H1 (cell line): ENCODE measurements at regions not wholly inside any gene's neighbourhood (a gene's known extent, or its start where the extent isn't known, plus 50 kb on each side); places are given as distances from the start of the nearest gene placed in this dataset.
"Not testable (repeated sequence)": the region's sequence is repeated elsewhere in the genome, so short reads cannot be mapped to it uniquely, and the experiment has no call there.

ENCODE experiments used
- CTCF ChIA-PET: fragments of 300-600 bp; sonication (Branson Sonifier 250); formaldehyde crosslinking; loops from one replicate; lab custom pipeline; 2021; ENCODE audit not compliant: partially characterized antibody; lab: Charles Lee
- POLR2A ChIA-PET: fragments of 300-600 bp; sonication (Branson Sonifier 250); formaldehyde crosslinking; loops from one replicate; lab custom pipeline; 2021; ENCODE audit warnings: inconsistent platforms; ENCODE audit not compliant: partially characterized antibody; lab: Charles Lee
- DNase-seq, 2 experiments: peaks; one replicate each; pipeline versions ENCODE4 v3.0.0 to v3.0.0-alpha.2; 2010 to 2022; ENCODE audit warnings: low spot score in 2 of 2, low read depth in 1 of 2, mixed read lengths in 1 of 2
- FAIRE-seq: peaks from 2 replicates; lab custom pipeline; 2011; peaks lifted over from hg19 to GRCh38; lab: Jason Lieb, UNC
- H2AFZ ChIP-seq: 2 replicates; pipeline ENCODE4 v1.8.1; 2012; ENCODE audit warnings: low read length, inconsistent platforms
- H2AK5ac ChIP-seq: 2 replicates; pipeline ENCODE4 v1.6.1; 2013; ENCODE audit warnings: low read depth, low read length
- H2BK120ac ChIP-seq: replicated peaks from 2 replicates; pipeline ENCODE3; 2013; ENCODE audit warnings: low read depth, low read length, inconsistent platforms
- H2BK12ac ChIP-seq: 2 replicates; pipeline ENCODE4 v1.6.1; 2013; ENCODE audit warnings: low read depth, low read length
- H2BK15ac ChIP-seq: 2 replicates; pipeline ENCODE4 v1.6.1; 2013; ENCODE audit warnings: low read length
- H2BK20ac ChIP-seq: 2 replicates; pipeline ENCODE4 v1.6.1; 2013; ENCODE audit warnings: low read length
- H2BK5ac ChIP-seq: 2 replicates; pipeline ENCODE4 v1.6.1; 2013; ENCODE audit warnings: low read depth, low read length
- H3K14ac ChIP-seq: 2 replicates; pipeline ENCODE4 v1.6.1; 2013; ENCODE audit warnings: inconsistent platforms; ENCODE audit not compliant: insufficient read length
- H3K18ac ChIP-seq: 2 replicates; pipeline ENCODE4 v1.6.1; 2013; ENCODE audit warnings: low read length; ENCODE audit errors: extremely low read depth
- H3K23ac ChIP-seq: 2 replicates; pipeline ENCODE4 v1.6.1; 2013; ENCODE audit warnings: inconsistent platforms; ENCODE audit not compliant: insufficient read length
- H3K23me2 ChIP-seq: 2 replicates; pipeline ENCODE4 v1.6.1; 2013; ENCODE audit warnings: low read depth, low read length
- H3K27ac ChIP-seq: 2 replicates; pipeline ENCODE4 v1.6.1; 2011; ENCODE audit warnings: low read depth, low read length, inconsistent platforms
- H3K27me3 ChIP-seq, 4 experiments: replicated peaks in 1 of 4; 1 replicate in 1 of 4; 2 replicates in 3 of 4; pipeline versions ENCODE4 v1.6.1 to v1.8.1; 2011 to 2013; ENCODE audit warnings: low read length in 3 of 4, mild to moderate bottlenecking in 3 of 4, inconsistent platforms in 2 of 4, mixed read lengths in 2 of 4, moderate library complexity in 1 of 4; ENCODE audit not compliant: control insufficient read depth in 3 of 4, insufficient read depth in 3 of 4; ENCODE audit errors: extremely low read depth in 1 of 4
- H3K36me3 ChIP-seq, 4 experiments: 2 replicates each; pipeline versions ENCODE4 v1.6.1 to v1.8.1; 2011 to 2013; ENCODE audit warnings: mild to moderate bottlenecking in 4 of 4, low read length in 3 of 4, moderate library complexity in 2 of 4, control low read depth in 1 of 4, inconsistent platforms in 1 of 4; ENCODE audit not compliant: insufficient read depth in 4 of 4, control insufficient read depth in 2 of 4
- H3K4ac ChIP-seq: replicated peaks from 2 replicates; pipeline ENCODE3; 2013; ENCODE audit warnings: low read length, low read depth, mixed read lengths, inconsistent platforms; ENCODE audit not compliant: insufficient read length
- H3K4me1 ChIP-seq, 4 experiments: replicated peaks in 1 of 4; 1 replicate in 1 of 4; 2 replicates in 3 of 4; pipeline versions ENCODE4 v1.6.1 to v1.8.1; 2011 to 2013; ENCODE audit warnings: low read length in 3 of 4, inconsistent platforms in 2 of 4, mixed read lengths in 1 of 4; ENCODE audit not compliant: insufficient read depth in 4 of 4, control insufficient read depth in 3 of 4
- H3K4me2 ChIP-seq, 2 experiments: 2 replicates each; pipeline versions ENCODE4 v1.6.1 to v1.8.1; 2011 to 2013; ENCODE audit warnings: low read depth in 2 of 2, low read length in 2 of 2, control low read depth in 1 of 2, inconsistent platforms in 1 of 2, mild to moderate bottlenecking in 1 of 2; ENCODE audit not compliant: insufficient read depth in 1 of 2
- H3K4me3 ChIP-seq, 4 experiments: fragments of 200-600, 300-600 bp in 1 of 4; sonication (generic), shearing (Covaris generic), sonication (Bioruptor Twin) in 1 of 4; 2 replicates each; pipeline versions ENCODE4 v1.5.1 to v1.8.1; 2011 to 2016; ENCODE audit warnings: low read length in 4 of 4, low read depth in 3 of 4, control low read depth in 2 of 4, inconsistent platforms in 2 of 4, mild to moderate bottlenecking in 2 of 4, mixed read lengths in 1 of 4, moderate library complexity in 1 of 4; ENCODE audit not compliant: insufficient read depth in 2 of 4; ENCODE audit errors: extremely low read depth in 1 of 4
- H3K56ac ChIP-seq: replicated peaks from 2 replicates; pipeline ENCODE3; 2013; ENCODE audit warnings: low read depth, mild to moderate bottlenecking, mixed read lengths, low read length, inconsistent platforms; ENCODE audit not compliant: insufficient read length
- H3K79me1 ChIP-seq: 2 replicates; pipeline ENCODE4 v1.6.1; 2013; ENCODE audit warnings: low read depth, low read length, control low read depth
- H3K79me2 ChIP-seq, 2 experiments: 2 replicates each; pipeline versions ENCODE4 v1.6.1 to v1.8.1; 2012 to 2013; ENCODE audit warnings: low read length in 2 of 2, mild to moderate bottlenecking in 2 of 2, inconsistent platforms in 1 of 2; ENCODE audit not compliant: insufficient read depth in 2 of 2, control insufficient read depth in 1 of 2
- H3K9ac ChIP-seq, 4 experiments: replicated peaks in 1 of 4; 1 replicate in 1 of 4; 2 replicates in 3 of 4; pipeline versions ENCODE4 v1.6.1 to v1.8.1; 2011 to 2013; ENCODE audit warnings: low read depth in 3 of 4, low read length in 3 of 4, control low read depth in 2 of 4, mild to moderate bottlenecking in 2 of 4, moderate library complexity in 2 of 4, inconsistent platforms in 1 of 4; ENCODE audit errors: extremely low read depth in 1 of 4
- H3K9me3 ChIP-seq, 2 experiments: 2 replicates each; pipeline versions ENCODE4 v1.6.1 to v1.8.1; 2012 to 2013; ENCODE audit warnings: mild to moderate bottlenecking in 2 of 2, moderate library complexity in 2 of 2, control low read depth in 1 of 2, inconsistent platforms in 1 of 2, low read depth in 1 of 2, low read length in 1 of 2, mixed read lengths in 1 of 2; ENCODE audit not compliant: insufficient read depth in 2 of 2
- H4K20me1 ChIP-seq, 2 experiments: replicated peaks in 1 of 2; 2 replicates each; pipeline versions ENCODE3 to v1.8.1; 2011 to 2013; ENCODE audit warnings: inconsistent platforms in 2 of 2, low read length in 2 of 2, mild to moderate bottlenecking in 1 of 2; ENCODE audit not compliant: insufficient read depth in 2 of 2, control insufficient read depth in 1 of 2
- H4K5ac ChIP-seq: 2 replicates; pipeline ENCODE4 v1.6.1; 2013; ENCODE audit warnings: low read length, low read depth, mixed read lengths, inconsistent platforms; ENCODE audit not compliant: insufficient read length
- H4K8ac ChIP-seq: 2 replicates; pipeline ENCODE4 v1.8.0; 2013; ENCODE audit warnings: mild to moderate bottlenecking, moderate library complexity, low read length, inconsistent platforms; ENCODE audit not compliant: insufficient read depth; ENCODE audit errors: extremely low read depth
- H4K91ac ChIP-seq: replicated peaks from 2 replicates; pipeline ENCODE3; 2013; ENCODE audit warnings: low read length, mixed read lengths, inconsistent platforms; ENCODE audit not compliant: insufficient read length
- CBX8 ChIP-seq: fragments of 300-800, 300-1000 bp; sonication (generic); IDR thresholded peaks from 2 replicates; pipeline ENCODE4 v1.7.1; 2016; ENCODE audit warnings: low read depth, low read length, borderline replicate concordance
- JUND ChIP-seq: IDR thresholded peaks from 2 replicates; pipeline ENCODE4 v1.6.1; 2011; ENCODE audit warnings: mild to moderate bottlenecking, improper control_type of control experiment, low read length
- KDM1A ChIP-seq: fragments of 200-600, 300-600 bp; sonication (generic); IDR thresholded peaks from 2 replicates; pipeline ENCODE4 v1.7.1; 2016; ENCODE audit warnings: mild to moderate bottlenecking, low read length, borderline replicate concordance
- WGBS, 2 experiments: shearing (Covaris generic) in 1 of 2; methylation state at CpG; one replicate each; pipeline versions ENCODE4 v1.1.6 to v1.1.7; 2013 to 2015; ENCODE audit warnings: low lambda C conversion rate in 2 of 2, mixed read lengths in 2 of 2, inconsistent platforms in 1 of 2, low coverage in 1 of 2, missing lambda C conversion rate in 1 of 2; ENCODE audit not compliant: insufficient replicate concordance in 2 of 2, insufficient coverage in 1 of 2, insufficient read length in 1 of 2; ENCODE audit errors: extremely low coverage in 1 of 2, missing lambda C conversion rate in 1 of 2; 5-methylcytosine and 5-hydroxymethylcytosine counted together

DNA sequence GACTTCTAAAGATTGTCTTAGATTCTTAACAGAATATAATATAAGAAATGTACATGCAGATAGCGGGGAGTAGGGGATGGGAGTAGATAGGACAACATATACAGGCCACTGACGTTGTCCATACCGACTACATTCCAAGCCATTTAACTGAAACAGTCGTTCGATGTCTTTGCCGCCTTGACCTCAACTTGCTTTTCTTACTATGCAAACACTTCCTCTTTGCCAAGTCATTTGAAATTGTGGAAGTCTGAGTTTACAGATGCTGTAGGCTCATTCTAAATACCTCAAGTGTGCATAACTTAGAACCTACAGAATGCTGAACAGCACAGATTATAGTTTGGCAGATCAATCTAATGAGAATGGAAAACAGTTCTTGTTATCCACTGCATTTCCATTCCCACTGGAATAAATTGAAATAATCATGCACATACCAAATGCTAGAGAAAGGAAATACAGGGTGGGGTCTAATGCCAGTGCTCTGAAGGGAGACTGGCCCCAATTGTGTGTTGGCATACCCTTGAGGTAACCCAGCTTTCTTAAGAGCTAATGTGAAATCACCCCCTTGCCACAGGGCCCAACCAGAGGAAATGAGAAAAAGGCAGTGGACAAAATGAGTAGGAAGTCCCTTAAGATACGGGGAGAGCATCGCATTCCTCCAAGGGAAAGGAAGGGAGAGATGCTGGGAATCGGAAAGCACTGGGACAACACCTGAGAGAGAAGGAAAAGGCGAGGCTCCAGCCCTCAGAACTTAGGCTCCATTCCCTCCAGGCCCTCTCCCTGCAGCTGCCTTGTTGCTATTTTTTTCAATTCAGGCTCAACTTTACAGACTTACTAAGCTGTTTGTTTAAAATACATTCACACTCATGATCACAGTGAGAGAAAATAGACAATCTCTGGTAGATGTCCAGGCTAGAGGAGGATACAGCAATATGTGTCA is 380.9 kb upstream of the TMTC1 start (continued):
- TF ChIP-seq CBX8 = no peak
- TF ChIP-seq KDM1A = no peak
- no peak for TF ChIP-seq JUND
- TF ChIP-seq, all 59 proteins: peak for 0

DNA sequence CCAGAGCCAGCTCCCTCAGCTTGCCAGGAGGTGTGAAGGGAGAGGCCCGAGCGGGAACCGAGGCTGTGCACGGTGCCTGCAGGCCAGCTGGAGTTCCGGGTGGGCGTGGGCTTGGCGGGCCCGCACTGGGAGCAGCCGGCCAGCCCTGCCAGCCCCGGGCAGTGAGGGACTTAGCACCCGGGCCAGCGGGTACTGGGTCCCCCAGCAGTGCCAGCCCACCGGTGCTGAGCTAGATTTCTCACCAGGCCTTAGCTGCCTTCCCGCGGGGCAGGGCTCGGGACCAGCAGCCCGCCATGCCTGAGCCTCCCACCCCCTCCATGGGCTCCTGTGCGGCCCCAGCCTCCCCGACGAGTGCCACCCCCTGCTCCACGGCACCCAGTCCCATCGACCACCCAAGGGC is 373.1 kb upstream of the TMTC1 start:
- H3K9ac ChIP-seq, H3K4me2 ChIP-seq, H2BK120ac ChIP-seq, H2BK15ac ChIP-seq, POLR2A ChIA-PET, H3K18ac ChIP-seq, H2BK12ac ChIP-seq, H3K36me3 ChIP-seq, H3K23ac ChIP-seq, H4K5ac ChIP-seq, H3K4me1 ChIP-seq, H3K9me3 ChIP-seq, H4K20me1 ChIP-seq, H3K4ac ChIP-seq, H3K4me3 ChIP-seq, DNase-seq, H3K56ac ChIP-seq, H4K8ac ChIP-seq, H3K79me1 ChIP-seq, H2AFZ ChIP-seq, H3K14ac ChIP-seq, FAIRE-seq, H3K23me2 ChIP-seq, H4K91ac ChIP-seq, H2BK20ac ChIP-seq, H2AK5ac ChIP-seq, H3K27ac ChIP-seq, H3K27me3 ChIP-seq, H3K79me2 ChIP-seq, H2BK5ac ChIP-seq: not testable (repeated sequence)
- 85% methylated on average over 4 of the region's 22 CpGs; no CpG with 5 or more reads in 1 of the 2 experiments for WGBS, 2 experiments
- CTCF ChIA-PET = interaction anchor here (1.6 kb wide), 1 partner anchor 12 kb away, joined by 3 read pairs; no protein-coding TSS in a partner anchor
